ENCODE measurements at regions not wholly inside any gene's neighbourhood (a gene's known extent, or its start where the extent isn't known, plus 50 kb on each side); places are given as distances from the start of the nearest gene placed in this dataset.

DNA sequence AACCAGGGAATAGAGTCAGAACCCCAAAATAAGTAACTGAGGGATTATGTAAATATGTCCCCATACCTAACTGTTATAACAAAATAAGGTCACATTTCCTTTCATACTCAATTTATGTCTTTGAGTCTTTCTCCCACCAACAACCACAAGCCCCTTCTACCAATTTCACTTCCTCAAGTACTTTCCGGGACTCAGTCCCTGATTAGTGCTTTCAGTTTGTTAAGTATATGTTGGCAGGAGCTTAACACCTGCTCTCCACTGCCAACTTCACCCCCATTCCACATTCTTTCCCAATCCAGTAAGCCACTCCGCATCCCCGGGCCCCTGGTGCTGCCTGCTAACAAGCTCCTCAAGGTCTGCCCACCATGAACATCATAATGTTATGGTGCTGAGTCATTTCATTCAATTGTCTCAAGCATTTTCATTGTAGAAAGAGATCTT lies 71.3 kb upstream of the SPRY1 start:
- WGBS, 2 donors = 59 to 77% methylated on average over 3 of the region's 3 CpGs
- no peak for DNase-seq
- intact Hi-C loops (cut with DNase I) = no loop called here
- TF ChIP-seq POLR2A (IDR thresholded peaks at IDR 0.05) = no peak
- TF ChIP-seq, protein P1, sequence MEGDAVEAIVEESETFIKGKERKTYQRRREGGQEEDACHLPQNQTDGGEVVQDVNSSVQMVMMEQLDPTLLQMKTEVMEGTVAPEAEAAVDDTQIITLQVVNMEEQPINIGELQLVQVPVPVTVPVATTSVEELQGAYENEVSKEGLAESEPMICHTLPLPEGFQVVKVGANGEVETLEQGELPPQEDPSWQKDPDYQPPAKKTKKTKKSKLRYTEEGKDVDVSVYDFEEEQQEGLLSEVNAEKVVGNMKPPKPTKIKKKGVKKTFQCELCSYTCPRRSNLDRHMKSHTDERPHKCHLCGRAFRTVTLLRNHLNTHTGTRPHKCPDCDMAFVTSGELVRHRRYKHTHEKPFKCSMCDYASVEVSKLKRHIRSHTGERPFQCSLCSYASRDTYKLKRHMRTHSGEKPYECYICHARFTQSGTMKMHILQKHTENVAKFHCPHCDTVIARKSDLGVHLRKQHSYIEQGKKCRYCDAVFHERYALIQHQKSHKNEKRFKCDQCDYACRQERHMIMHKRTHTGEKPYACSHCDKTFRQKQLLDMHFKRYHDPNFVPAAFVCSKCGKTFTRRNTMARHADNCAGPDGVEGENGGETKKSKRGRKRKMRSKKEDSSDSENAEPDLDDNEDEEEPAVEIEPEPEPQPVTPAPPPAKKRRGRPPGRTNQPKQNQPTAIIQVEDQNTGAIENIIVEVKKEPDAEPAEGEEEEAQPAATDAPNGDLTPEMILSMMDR (IDR thresholded peaks at IDR 0.05) = no peak
- H3K4me3 ChIP-seq = no peak overlapping the region
- H3K27ac ChIP-seq = no peak overlapping the region
- no peaks in the 10 kb centered on the region for H3K36me3 ChIP-seq
- no peaks in the 10 kb centered on the region for H3K27me3 ChIP-seq
- peaks cover 0 to 10% (median 10%) of the 10 kb centered on the region in 3 donors for H3K9me3 ChIP-seq
- peaks cover 0 to 8% (median 0%) of the 10 kb centered on the region in 3 donors for H3K4me1 ChIP-seq

DNA sequence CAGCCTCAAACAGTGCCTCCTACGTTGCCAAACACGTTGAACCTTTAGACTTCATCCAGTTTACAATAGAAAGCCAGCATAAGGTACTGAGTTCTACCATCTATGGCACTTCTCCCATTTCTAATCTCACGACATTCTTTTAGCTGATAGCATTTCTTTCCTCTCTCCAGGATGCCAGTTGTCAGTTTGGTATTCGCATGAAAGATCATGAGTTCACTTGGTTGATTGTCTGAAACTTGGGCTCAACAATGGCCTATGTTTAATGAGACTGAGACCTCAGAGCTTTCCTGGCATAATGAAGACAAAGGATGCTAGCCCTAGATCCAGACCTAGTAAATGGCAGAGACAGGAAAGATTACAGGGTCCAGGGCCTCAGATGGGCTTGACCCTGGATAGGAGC lies 69.2 kb upstream of the SPRY1 start:
- H3K4me1 ChIP-seq = peaks cover 0 to 8% (median 0%) of the 10 kb centered on the region in 3 donors
- no peak overlapping the region for H3K27ac ChIP-seq
- no peaks in the 10 kb centered on the region for H3K27me3 ChIP-seq
- DNase-seq = no peak
- 58 to 85% methylated on average over 4 of the region's 4 CpGs for WGBS, 2 donors
- TF ChIP-seq, protein P1 (IDR thresholded peaks at IDR 0.05) = no peak
- TF ChIP-seq POLR2A (IDR thresholded peaks at IDR 0.05) = no peak
- H3K36me3 ChIP-seq = no peaks in the 10 kb centered on the region
- H3K9me3 ChIP-seq = peaks cover 0 to 3% (median 0%) of the 10 kb centered on the region in 3 donors
- intact Hi-C loops (cut with DNase I) = no loop called here
- H3K4me3 ChIP-seq = no peak overlapping the region

DNA sequence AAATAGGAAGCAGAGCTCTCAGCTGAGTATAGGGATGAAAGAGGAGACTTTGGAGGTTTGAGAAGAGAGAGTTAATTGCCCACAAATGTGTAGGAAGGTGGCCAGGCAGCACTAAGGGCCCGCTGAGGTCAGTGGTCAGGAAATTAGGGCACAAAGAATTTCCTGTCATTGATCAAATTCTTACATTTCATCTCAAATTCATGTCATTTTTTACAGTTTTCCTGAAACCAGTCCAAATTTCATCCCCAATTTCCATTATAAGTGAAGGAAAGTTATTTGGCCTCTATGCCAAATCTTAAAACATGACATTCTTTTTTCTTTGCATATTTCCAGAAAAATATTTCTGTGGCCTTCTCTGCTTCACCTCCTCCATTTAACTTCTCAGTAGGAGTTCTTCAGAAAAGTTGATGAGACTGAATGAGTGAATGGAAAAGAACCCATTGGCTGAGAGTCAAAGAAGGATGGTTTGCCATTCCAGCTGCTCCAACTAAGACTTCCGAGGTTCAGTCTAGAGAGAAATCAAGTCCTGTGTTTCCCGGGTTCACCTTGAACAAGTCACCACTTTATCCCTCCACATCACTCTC lies 68.7 kb upstream of the SPRY1 start:
- 50 to 82% methylated on average over 3 of the region's 3 CpGs for WGBS, 2 donors
- intact Hi-C loops (cut with DNase I) = no loop called here

DNA sequence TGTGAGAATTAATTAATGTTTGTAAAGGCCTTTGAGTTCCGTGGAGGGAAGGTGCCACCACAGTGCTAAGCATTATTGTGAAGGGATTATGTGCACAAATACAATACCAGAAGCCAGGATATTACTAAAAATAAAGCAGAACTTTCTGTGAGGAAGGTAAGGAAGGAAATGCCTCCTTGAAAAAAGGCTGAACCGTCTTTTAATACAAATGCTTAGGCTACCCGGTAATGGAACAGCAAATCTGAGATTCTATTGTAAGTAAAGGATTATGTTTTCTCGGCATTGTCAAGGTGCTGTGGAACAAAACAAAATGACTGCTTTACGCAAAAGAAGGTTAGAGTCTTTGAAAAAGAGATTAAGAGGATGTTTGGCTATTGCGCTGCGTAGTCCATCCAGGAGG lies 57.9 kb upstream of the SPRY1 start:
- TF ChIP-seq, protein P1 (IDR thresholded peaks at IDR 0.05) = no peak
- no peak for TF ChIP-seq POLR2A (IDR thresholded peaks at IDR 0.05)
- no peaks in the 10 kb centered on the region for H3K27me3 ChIP-seq
- intact Hi-C loops (cut with DNase I) = no loop called here
- H3K4me1 ChIP-seq = peaks cover 0 to 22% (median 11%) of the 10 kb centered on the region in 3 donors
- no peaks in the 10 kb centered on the region for H3K9me3 ChIP-seq
- H3K36me3 ChIP-seq = no peaks in the 10 kb centered on the region
- peak overlapping the region in 3 of 4 donors; percentile 52 to 83 (median 82) for H3K27ac ChIP-seq
- WGBS, 2 donors = 73 to 75% methylated on average over 7 of the region's 7 CpGs
- DNase-seq = no peak
- no peak overlapping the region for H3K4me3 ChIP-seq

More for the DNA sequence above, 68.7 kb upstream of the SPRY1 start:
- DNase-seq = no peak
- TF ChIP-seq, protein P1 (IDR thresholded peaks at IDR 0.05) = no peak
- no peak for TF ChIP-seq POLR2A (IDR thresholded peaks at IDR 0.05)
- no peaks in the 10 kb centered on the region for H3K36me3 ChIP-seq
- H3K27me3 ChIP-seq = no peaks in the 10 kb centered on the region
- H3K27ac ChIP-seq = no peak overlapping the region
- H3K4me1 ChIP-seq = peaks cover 0 to 8% (median 0%) of the 10 kb centered on the region in 3 donors
- H3K4me3 ChIP-seq = no peak overlapping the region
- no peaks in the 10 kb centered on the region for H3K9me3 ChIP-seq

DNA sequence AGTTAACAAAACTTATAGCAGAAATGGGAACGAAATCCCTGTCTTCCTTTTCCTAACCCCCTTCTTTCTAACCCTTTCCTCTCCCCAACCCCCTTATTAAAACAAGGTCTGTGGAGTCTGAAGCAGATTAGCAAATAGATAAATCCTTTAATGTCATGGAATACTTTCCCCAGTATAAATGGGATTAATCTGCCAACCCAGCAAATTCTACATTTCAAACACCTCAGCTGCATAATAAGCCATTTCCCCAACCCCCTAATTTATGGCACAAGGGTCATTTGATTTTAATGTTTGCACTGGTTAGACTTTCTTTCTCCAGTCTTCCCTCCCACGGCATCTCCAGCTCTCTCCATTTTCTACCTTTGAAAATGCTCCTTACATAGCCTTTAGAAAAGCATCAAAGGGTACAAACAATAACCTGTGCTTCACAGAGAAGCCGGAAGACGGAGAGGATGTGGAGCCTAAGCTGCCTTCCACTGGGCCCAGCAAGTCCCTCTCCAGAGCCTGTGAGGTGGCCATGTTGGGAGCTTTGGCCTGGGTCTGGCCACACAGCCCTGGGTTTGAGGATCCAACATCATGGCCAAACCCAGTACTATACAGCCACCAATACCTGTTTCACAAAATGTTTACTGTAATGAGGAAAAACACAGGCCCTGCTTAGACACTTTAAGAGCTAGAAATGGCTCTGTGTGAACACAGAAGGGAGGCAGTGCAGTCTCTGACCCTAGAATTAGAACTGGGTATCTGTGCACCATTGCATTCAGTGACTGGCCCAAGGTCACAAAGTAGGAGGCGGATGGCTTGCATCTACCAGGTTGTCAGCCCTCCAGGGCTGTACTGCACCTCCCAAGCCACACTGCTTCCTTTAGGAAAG lies 56.9 kb upstream of the SPRY1 start:
- no peaks in the 10 kb centered on the region for H3K27me3 ChIP-seq
- TF ChIP-seq, protein P1 (IDR thresholded peaks at IDR 0.05) = no peak
- TF ChIP-seq POLR2A (IDR thresholded peaks at IDR 0.05) = no peak
- no peak overlapping the region for H3K4me3 ChIP-seq
- H3K9me3 ChIP-seq = no peaks in the 10 kb centered on the region
- peaks cover 0 to 22% (median 11%) of the 10 kb centered on the region in 3 donors for H3K4me1 ChIP-seq
- peak overlapping the region; percentile 76 to 88 (median 82) for H3K27ac ChIP-seq
- no peaks in the 10 kb centered on the region for H3K36me3 ChIP-seq
- 66 to 78% methylated on average over 5 of the region's 5 CpGs for WGBS, 2 donors
- intact Hi-C loops (cut with DNase I) = no loop called here
- no peak for DNase-seq
